Stimulated activated CD8-positive, alpha-beta memory T cell treated with anti-CD3 and anti-CD28 coated beads, Interleukin-7, amount 100 ng/mL, for 4 hours (primary cell): ENCODE measurements at regions not wholly inside any gene's neighbourhood (a gene's known extent, or its start where the extent isn't known, plus 50 kb on each side); places are given as distances from the start of the nearest gene placed in this dataset.
"Not testable (repeated sequence)": the region's sequence is repeated elsewhere in the genome, so short reads cannot be mapped to it uniquely, and the experiment has no call there.

Source experiments
- DNase-seq, 2 donors: peaks; one replicate each; pipeline ENCODE4 v3.0.0-alpha.2; 2020; ENCODE audit warnings: low read depth in 2 of 2

DNA sequence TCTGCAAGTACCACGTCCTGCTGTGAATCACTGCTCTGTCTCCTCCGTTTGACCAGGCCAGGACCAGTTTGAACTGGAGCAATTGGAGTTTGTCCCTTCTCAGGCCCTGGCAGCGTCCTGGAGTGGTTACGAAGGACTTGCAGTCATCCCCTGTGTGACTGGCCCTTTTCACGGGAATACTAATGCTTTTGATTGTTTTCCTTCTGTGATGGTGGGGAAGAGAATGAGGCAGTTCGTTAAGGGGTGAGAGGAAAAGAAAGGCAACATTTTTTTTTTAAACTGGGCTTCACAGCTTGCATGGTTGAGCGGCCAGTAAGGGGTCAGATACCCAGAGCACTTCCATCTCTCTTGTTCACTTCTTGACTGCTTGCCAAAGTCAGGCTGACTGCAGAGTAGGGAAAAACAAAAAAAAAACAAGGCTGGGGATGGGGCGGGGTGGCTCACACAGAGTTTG lies 153.5 kb upstream of the STK32A start:
- DNase-seq: no peak

DNA sequence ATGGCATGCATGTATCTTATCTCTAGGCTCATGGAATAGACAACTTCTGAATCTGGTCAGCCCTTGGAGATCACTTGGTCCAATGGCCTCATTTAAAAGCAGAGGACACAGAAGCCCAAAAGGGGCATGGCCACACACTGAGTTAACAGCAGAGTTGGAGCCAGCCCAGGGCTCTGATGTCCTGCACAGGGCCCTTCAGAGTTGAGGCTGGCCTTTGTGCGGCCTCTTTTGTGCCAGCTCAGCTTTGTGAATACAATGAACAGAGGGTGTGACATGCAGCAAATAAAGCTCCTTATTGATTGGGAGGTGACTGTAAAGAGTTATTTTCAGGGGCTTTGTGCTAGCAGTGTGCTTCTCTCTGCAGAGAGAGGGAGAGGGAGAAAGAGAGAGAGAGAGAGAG lies 150.1 kb upstream of the STK32A start:
- no peak for DNase-seq

DNA sequence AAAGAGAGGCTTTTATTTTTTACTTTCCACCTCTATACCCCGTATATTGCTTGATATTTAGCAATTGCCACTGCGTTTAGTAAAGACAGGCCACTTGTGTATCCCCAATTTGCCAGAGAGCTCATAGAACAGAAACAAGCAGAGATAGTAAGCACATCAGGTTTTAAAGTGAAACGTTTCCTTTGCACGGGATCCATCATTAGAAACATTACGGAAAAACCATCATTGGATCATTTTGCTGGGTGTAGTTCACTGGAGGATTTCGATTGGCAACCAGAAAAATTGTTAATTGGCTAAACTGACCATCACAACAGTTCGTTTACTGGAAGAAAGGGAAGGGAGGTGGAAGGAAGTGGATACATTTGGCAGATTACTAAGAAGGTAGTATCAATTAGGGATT lies 149.4 kb upstream of the STK32A start:
- no peak for DNase-seq

DNA sequence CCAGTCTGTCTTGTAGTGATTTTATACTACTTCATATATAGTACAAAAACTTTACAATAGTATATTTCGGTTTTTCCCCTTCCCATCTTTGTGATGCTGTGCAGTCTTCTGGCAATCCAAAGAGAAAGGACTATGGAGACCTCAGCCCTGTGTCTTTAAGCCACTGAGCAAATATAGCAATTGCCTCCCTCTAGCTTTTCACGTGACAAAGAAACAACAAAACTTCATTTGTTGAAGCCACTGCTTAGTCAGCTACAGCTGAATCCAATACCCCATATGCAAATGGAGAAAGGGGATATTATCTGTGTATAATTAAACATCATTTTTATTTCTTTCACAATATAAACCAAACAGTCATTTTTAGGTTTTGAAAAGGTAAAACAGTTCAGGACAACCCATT lies 142.8 kb upstream of the STK32A start:
- no peak for DNase-seq

GRCh38 chr5:147093138-147093537 lies 141.7 kb upstream of the STK32A start:
- DNase-seq: no peak

DNA sequence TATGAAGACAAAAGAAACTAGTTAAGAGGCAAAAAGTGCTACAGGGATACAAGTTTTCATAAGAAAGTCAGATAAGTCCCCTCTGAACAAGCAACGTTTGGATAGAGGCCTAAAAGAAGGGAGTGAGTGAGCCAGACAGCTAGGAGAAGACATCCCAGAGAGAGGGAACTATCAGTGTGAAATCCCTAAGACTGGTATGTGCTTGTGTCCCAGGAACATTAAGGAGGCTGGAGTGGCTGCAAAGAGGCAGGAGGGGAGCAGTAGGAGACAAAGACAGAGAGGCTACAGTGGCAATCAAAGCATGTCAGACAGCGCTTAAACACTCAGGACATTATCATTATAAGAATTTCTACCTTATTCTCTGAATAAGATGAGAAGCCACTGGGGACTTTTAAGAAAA lies 139.1 kb upstream of the STK32A start:
- DNase-seq: no peak

GRCh38 chr5:147098233-147098790 lies 136.5 kb upstream of the STK32A start:
- DNase-seq: no peak

- no peak for DNase-seq
Measured at GRCh38 chr5:147101659-147102369, 133.0 kb upstream of the STK32A start.

GRCh38 chr5:147112899-147113298 lies 121.9 kb upstream of the STK32A start:
- DNase-seq: no peak

GRCh38 chr5:147113967-147114366 lies 120.9 kb upstream of the STK32A start:
- DNase-seq: no peak

GRCh38 chr5:147139759-147140158 lies 95.1 kb upstream of the STK32A start:
- not testable (repeated sequence) for DNase-seq

- no peak for DNase-seq
Measured at GRCh38 chr5:147140558-147140957, 94.3 kb upstream of the STK32A start.

DNA sequence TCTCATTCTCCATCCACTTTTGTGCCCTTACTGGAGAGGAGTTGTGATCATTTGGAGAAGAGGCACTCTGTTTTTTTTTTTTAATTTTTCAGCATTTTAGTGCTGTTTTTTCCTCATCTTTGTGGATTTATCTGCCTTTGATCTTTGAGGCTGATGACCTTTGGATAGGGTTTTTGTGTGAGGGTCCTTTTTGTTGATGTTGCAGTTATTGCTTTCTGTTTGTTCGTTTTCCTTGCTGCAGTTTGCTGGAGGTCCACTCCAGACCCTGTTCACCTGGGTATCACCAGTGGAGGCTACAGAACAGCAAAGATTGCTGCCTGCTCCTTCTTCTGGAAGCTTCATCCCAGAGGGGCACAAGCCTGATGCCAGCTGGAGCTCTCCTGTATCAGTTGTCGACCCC lies 93.2 kb upstream of the STK32A start:
- not testable (repeated sequence) for DNase-seq

DNA sequence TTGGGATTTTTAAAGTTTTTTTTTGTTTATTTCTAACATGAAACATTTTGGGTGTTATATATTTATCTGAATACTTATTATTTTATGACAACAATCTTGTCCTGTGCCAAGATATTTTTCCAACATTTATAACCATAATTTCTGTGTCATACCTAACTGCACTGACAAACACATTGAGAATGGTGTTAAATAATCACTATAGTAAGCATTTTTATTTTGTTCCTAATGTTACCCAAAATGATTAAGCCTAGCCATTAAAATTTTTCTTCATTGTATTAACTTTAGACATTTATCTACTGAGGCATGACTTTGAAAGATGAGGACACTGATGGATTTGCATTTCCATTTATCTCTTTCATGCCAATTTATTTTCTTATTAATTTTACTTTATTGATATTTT lies 91.6 kb upstream of the STK32A start:
- DNase-seq: no peak

- DNase-seq: no peak
Measured at GRCh38 chr5:147145328-147145727, 89.5 kb upstream of the STK32A start.

- no peak for DNase-seq
Measured at GRCh38 chr5:147148715-147149114, 86.1 kb upstream of the STK32A start.

DNA sequence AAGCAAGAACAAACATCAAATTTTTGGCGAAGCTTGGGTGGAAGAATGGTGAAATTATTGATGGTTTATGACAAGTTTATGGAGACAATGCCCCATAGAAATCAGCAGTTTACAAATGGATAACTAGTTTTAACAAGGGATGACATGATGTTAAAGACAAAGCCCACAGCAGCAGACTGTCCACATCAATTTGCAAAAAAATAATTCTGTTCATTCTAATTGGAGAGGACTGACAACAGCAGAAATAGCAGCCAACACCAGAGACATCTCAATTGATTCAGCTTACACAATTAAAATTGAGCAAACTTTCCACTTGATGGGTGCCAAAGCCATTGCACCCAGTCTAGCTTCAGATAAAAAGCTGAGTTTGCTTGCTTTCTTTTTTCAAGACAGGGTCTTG lies 82.7 kb upstream of the STK32A start:
- DNase-seq: no peak

DNA sequence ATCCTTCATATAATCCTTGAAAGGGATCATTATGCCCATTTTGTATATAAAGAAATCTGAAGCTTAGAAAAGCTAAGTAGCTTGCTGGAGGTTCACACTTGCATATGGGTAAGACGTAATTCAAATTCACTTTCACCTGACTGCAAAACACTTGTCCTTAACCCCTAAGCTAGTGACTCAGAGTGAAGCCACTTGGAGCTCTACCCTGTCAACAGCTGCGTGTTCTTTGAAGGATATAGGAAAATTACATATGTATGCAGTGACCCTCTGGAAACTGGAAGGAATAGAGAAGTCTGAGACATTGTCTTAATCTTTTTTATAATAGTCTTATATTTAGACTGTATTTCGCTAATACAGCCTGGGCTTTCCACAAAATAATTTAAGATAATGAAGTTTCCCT lies 80.0 kb upstream of the STK32A start:
- no peak for DNase-seq

DNA sequence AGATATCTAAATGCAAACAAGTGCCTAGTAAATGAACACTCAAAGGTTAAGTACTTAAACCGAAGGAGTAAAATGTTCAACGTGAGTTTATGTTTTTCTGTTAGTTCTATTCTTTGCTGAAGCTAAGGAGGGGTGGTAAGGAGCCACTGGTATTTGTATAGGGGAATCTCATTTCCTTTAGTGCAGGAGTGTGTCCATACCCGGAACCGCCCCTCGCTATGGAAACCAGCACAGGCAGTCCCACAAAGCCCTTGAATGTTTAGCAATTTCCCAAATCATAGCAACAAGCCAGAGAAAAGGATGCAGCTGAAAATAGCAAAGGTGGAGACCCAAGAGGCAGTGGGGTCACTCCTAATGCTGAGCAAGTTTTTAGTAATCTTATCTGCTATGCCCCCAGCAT lies 78.8 kb upstream of the STK32A start:
- no peak for DNase-seq

GRCh38 chr5:147160902-147161700 lies 73.7 kb upstream of the STK32A start:
- no peak for DNase-seq

DNA sequence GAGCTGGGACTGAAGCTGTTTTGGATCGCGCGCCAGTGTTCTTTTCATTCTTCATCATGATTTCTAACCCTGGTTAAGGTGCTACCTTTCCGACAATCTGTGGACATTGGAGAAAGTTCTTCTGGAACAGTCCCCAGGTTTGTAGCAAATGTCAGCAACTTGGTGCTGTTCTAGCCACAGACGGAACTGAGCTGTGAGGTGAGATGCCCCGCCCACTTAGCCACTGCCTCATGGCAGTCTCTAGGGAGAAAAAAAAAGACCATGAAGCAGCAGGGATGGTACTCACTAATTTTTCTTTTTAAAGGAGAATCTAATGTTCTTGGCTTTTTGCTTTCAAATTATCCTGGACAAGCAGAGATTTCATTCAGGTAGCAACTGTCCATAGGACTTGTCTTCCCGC lies 72.1 kb upstream of the STK32A start:
- DNase-seq: no peak

GRCh38 chr5:147167529-147167928 lies 67.3 kb upstream of the STK32A start:
- no peak for DNase-seq
